HG02973 (cell line): ENCODE measurements at regions not wholly inside any gene's neighbourhood (a gene's known extent, or its start where the extent isn't known, plus 50 kb on each side); places are given as distances from the start of the nearest gene placed in this dataset.

Experiments
- ATAC-seq: cut with Tn5 transposase; IDR thresholded peaks from one replicate; pipeline ENCODE4 v1.9.1; 2021; ENCODE audit warnings: moderate library complexity; ENCODE audit not compliant: unreplicated experiment

DNA sequence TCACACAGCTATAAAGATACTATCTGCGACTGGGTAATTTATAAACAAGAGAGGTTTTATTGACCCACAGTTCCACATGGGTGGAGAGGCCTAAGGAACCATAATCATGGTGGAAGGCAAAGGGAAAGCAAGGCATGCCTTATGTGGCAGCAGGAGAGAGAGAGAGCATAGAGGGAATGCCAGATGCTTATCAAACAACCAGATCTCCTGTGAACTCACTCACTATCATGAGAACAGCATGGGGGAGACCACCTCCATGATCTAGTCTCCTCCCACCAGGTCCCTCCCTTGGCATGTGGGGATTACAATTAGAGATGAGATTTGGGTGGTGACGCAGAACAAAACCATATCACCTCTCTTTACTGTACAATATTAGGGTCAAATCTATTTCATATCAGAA lies 1101.6 kb upstream of the RAG2 start:
- ATAC-seq, result no peak

DNA sequence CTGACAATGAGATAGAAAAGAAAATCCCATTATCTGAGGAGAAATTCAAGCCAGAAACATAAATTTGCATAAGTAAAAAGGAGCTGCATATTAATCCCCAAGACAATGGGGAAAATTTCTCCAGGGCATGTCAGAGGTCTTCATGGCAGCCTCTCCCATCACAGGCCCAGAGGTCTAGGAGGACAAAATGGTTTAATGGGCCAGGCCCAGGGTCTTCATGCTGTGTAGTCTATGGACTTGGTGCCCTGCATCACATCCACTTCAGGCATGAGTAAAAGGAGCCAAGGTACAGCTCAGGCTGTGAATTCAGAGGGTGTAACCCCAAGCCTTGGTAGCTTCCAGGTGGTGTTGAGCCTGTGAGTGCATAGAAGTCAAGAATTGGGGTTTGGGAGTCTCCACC lies 1097.2 kb upstream of the RAG2 start:
- no peak for ATAC-seq

DNA sequence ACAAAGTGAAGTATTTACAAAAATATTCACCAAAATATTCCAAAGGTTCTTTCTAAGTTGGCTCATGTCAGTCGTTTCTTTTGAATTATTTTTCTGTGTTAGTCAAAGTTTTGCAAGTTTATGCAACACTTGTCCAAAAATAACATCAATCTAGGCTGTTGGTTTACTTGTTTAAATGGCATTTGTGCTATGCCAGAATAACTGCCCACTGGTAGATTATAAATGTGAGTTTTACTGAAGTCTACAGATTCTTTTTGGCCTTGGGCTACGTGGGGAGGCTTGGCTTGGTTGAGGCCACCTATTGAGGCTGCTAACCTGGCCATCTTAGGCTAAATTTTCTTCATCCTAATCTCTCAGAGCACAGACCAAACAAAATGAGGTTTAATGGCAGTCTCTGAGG lies 1091.9 kb upstream of the RAG2 start:
- no peak for ATAC-seq

DNA sequence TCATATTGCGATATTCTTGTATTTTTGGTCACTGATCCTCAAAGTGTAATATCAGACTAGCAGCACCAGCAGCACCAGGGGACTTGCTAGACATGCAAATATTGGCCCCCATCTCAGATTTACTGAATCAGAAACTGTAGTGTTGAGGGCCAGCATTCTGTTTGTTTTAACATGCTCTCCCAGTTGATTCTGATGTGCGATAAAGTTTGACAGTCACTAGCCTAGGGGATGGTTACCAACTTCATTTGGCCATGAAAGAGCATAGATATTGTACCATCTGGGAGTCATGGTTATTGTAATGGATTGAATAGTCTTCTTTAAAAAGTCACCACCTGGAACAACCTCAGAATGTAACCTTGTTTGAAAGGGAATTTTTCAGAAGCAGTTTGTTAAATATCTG lies 1090.4 kb upstream of the RAG2 start:
- no peak for ATAC-seq

DNA sequence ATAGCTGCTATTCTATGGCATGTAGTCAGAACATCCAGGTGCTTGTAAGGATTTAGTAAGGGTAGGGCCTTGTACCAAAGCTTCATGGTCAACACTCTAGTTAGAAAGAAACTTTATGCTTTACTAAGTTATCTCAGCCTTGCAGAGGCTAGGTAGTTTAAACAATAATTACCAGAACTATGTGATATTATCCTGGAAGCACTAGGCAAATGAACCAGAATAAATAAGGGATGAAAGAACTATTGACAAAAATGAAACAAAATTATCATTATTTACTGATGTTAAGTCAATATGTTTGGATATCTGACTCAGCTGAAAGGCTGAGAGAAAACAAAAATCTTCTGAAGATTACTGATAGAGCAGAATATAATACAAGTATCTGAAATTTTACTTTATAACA lies 1089.1 kb upstream of the RAG2 start:
- no peak for ATAC-seq

DNA sequence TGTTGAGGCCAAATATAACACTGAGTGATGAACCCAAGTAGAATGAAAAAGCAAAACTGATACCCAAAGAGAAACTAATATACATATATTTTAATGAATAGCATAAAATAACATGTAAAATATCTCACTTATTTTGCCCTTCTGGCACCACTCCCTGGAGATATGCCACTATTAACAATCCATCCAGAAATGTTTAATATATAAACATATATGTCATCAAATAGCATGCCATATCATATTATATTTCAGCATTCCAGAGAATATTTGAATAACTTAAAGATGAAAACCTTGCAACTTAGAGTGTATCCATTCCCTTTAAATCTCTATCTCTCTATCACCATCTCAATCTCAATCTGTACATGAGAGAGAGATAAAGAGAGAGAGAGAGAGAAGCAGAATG lies 1073.3 kb upstream of the RAG2 start:
- ATAC-seq, result no peak

DNA sequence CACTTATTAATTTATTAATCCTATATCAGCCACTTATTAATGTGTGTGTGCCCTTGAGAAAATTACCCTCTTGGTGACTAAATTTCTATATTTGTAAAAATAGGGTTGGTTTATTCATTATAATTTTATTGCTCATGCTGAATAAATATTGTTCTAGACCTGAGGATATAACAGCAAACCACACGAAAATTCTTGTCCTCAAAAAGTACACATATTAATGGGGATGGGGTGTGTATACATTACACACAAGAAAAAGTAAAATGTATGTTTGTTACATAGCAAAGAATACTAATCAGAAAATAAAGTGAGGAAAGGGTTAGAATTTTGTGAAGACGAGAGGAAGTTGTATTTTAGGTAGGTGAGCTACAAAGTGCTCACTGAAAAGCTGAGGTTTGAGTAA lies 1068.9 kb upstream of the RAG2 start:
- ATAC-seq, result no peak

DNA sequence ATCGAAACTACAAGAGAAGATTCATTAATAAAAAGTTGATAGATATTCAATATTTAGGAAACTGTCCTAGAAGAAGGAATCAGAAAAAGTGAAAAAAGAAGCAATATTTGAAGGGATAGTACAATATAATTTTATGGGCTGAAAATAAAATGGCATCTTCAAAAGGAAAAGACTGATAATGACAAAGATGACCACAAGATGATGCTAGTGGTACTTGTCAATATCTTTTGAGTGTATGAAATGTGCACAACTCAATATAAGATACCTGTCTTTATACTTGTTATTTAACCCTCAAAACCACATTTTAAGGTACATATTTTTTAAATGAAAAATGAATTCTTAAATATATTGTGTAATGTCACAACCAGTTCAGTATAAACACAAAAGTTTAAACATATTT lies 1059.6 kb upstream of the RAG2 start:
- no peak for ATAC-seq

DNA sequence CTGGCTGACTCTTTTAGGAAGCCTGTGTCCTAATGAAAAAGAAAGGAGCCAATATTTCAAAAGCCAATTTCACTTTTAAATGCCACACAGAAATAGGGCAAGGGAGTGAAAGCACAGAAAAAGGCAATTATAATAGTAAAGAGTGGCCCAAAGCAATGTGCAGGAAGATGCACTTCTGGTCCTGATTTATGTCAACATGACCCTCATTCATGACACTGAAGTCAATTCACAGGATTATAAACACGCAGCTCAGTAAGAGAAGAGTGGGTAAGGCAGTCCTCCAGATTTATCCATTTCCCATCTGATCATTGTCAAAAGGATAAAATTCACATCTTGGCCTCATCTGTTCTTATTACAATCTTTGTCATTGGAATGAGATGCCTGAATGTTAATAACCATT lies 1049.7 kb upstream of the RAG2 start:
- ATAC-seq, result no peak

DNA sequence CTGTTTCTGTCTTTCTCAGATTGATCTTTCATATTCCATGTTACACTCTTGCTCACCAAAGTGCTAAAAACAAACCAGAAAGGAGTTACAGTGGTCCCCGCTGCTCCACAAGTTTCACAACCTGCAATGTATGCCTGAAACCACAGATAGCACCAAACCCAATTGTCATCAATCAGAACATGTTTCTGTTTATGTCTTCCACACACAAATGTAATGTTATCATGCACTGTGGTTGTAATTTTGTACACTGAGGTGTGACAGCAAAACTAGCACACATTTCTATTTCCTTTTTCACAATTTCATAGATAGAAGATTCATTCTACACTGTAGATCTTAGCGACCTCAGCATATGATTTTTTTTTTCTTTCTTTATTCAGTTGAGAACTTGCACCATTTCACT lies 1045.9 kb upstream of the RAG2 start:
- ATAC-seq, result no peak

DNA sequence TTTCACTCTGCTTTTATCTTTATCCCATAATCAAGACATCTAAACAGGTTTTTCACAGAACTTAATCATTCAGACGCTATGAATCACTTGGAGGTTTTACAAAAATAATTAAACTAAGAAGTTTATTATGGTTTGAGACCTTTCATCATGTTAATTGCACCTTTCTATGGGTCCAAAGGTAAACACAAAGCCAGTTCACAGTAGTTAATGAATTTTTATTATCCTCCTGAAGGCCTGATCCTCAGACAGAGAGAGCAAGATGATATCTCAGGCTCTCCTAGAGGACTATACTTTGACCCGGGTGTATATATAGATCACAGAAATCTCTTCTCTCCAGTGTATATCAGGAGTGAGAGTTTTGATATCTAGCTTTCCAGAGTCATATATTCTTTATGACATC lies 1044.3 kb upstream of the RAG2 start:
- no peak for ATAC-seq

DNA sequence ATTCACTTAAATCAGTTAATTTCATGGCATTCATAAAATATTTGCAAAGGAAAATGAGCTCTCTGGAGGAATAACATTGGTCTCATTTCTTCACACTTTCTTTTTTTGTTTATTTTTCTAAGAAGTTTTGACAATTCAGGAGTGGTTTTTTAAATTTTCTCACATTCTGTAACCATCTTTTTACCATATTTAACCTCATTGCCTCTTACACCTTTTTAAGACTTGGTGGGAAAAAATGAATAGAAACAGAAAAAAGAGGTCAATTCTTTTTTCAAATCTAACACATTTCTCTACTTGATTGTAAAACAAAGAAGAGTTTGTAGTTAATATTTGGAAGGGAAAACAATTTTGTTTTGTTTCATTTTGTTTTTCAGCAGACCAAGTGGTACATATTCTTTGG lies 1034.7 kb upstream of the RAG2 start:
- ATAC-seq, result no peak

DNA sequence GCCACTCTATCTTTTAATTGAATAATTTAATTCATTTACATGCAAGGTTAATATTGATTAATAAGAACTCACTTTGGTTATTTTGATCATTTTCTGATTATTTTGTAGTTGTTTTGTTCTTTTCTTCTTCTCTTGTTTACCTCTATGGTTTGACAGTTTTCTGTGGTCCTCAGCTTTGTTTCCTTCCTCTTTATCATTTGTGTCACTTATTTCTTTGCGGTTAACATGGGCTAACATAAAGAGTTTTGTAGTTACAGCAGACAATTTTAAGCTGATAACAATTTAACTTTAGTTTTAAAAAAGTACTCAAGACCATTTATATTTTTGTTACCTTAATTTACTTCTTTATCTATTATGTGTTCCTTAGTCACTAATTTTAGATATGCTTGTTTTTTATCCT lies 1032.8 kb upstream of the RAG2 start:
- ATAC-seq, result no peak

DNA sequence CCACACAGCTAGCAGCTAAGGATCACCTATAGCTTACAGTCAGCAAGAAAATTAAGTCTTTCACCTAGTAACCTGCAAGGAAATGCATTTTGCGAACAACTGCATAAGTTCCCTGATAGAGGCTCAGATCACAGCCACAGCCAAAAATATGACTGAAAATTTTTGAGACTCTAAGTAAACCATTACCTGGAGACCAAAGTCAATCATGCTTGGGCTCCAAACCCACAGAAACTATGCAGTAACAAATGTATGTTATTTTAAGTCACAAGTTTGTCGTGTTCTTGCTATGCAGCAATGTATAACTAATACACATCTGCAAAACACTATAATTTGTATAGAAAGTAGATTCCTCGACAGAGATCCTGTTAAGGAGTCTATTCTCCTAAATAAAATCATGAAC lies 1025.7 kb upstream of the RAG2 start:
- ATAC-seq, result no peak

DNA sequence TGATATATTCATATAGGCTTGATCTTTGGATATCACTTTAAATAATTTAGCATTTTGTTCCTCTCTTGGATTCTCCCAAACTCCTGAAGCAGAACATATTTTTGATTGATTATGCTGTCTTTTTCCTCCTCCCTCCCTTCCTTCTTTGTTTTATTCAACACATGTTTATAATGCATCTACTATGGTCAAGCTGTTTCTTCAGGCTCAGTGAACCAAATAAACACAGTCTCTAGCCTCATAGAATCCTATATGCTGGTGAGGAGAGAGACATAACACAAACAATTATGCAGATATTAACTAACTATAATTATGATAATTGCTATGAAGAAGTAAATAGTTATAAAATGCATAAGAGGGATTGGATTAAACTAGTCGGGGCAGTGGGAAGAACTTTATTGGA lies 1023.6 kb upstream of the RAG2 start:
- ATAC-seq, result no peak

DNA sequence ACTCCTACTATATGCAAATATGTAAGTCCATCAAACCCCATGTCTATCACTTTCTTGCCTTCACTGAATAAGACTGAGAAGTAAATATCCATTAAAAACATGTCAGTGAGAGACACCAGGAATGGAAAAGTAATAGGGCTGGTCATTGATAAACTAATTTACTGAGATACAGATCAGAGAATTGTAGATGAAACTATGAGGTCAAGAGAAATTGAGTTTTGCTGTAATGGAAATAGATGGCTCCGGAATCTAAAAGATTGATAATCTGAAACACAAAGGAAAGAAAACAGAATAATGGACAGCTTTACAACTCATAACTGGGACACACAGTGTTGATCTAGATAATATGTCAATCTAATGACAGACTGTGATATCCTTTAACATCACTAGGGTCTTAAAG lies 1018.3 kb upstream of the RAG2 start:
- no peak for ATAC-seq

DNA sequence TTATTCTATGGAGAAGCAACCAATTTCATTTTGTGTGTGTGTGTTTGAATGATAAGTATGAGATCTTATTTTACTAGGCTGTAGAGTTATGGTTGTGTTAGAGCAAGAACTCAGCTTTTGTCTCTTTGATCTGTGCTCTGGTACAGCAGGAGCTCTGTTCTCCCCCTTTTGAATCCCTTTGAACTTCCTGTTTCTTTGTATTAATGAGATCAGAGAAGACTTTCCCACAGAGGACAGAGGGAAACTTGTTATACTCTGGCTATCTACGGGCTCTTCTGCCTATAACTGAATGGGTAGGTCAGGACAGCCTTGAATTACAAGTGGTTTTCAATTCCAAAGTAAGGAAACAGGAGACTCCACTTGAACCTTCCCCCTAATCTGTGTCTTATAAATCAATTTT lies 1015.0 kb upstream of the RAG2 start:
- ATAC-seq, result no peak

DNA sequence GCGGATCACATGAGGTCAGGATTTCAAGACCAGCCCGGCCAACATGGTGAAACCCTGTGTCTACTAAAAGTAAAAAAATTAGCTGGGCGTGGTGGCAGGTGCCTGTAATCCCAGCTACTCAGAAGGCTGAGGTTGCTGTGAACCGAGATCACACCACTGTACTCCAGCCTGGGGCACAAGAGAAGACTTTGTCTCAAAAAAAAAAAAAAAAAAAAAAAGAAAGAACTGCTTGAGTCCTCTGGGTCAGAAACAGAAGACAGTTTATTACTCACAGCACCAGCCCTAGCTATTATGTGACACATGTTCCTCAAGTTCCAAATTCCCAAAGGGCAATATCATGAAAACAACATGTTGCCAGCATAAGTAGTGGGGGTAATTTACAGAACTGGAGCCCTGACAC lies 1014.1 kb upstream of the RAG2 start:
- no peak for ATAC-seq

DNA sequence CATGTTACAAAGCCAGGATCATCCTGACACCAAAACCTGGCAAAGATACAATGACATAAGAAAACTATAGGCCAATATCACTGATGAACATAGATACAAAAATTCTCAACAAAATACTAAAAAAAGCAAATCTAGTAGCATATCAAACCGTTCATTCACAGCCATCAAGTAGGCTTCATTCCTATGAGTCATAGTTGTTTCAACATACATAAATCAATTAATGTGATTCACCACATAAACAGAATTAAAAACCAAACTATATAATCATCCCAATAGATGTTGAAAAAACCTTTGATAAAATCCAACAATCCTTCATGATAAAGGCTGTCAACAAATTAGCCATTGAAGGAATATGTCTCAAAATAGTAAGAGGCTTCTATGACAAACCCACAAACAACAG lies 1007.2 kb upstream of the RAG2 start:
- no peak for ATAC-seq

DNA sequence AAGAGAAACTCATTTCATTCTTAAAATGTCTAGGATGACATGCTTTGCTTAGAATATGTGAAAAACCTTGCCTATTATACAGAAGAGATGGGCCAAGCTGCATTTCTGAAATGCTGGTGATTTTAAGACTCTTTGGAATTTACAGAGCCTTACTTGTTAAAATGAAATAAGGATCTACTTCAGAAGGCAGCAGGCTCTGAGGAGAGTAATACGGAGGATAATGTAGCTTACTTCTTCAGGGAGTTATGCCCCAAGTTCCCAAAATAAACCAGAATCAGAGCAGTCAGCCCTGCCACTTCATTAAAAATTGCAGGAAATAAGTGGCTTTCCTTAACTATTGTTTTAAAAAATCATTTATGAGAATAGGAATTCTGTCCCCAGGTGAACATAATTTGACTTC lies 1000.3 kb upstream of the RAG2 start:
- no peak for ATAC-seq

DNA sequence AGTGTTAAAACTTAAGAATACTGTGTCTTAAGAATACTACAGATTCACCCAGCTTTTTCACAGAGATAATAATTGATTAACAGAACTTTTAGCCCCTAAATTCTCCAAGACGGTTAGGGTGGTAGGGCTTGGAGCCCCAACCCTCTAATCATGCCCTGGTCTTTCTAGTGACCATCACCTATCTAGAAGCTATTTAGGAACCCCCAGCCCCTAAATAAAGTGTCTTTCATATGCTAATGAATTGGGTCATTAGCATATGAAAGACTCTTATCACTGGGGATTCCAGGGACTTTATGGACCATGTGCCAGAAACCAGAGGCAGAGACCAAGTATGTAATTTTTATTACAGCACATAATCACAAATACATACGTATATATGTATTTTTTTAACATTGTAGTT lies 999.7 kb upstream of the RAG2 start:
- no peak for ATAC-seq

DNA sequence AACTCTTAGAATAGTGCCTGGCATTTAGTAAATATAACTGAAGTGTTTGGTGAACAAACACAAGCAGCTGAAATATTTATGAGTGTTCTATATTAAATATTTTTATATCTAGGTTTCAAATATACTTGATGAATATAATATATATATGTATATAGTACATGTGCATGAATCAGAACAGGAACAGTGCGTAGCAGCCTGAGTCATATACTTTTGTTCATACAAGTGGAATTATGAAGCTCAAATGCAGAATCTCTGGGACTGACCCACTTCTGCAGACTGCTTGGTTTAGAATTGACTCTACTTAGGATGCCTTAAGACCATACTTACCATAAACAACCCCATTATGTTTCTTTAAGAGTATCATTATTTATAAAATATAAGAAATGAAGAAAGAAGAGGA lies 997.8 kb upstream of the RAG2 start:
- no peak for ATAC-seq

DNA sequence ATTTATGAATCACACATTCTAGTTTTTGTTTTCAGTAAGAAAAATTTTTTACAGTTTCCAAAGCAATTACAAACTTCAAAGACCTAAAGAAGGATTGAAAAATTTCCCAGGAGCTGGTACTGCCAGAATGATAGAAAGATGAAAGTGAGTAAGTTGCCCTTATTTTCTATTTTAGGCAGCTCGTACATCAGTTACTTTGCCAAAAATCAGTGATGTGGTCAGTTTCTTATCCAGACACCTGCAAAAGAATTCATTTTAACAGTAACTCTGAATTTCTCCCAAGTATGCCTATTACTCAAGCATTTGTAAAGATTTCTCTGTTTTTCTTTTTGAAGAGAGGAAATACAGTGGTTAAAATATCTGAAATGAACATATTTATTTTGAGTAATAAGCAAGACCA lies 976.3 kb upstream of the RAG2 start:
- no peak for ATAC-seq

DNA sequence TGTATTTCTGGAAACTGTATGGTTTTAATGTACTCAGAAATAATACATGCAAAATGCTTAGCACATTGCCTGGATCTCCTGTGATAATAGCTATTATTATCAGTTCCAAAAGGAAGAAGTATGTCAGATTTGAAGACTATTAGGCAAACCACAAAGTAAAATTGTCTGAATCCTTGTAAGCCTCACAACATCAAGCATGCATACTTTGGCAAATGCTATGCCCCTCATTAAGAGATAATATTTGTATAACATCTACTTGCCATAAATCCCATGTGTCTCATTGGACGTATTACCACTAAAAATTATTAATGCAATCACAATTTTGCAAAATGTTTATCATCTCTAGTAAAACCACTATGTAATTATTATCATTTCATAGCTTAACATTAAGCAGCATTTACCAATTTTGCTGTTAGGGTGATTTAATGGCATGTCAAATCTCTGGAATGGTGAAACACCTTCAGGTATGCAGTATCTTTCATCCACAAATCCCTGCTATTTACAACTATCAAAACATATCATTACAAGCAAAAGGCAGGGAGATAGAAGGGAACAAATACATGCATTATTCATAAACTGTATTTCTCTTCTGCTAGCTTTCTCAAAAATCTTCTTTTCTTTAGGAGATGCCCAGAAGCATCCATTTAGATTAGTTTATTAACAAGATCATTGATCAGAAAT lies 974.6 kb upstream of the RAG2 start:
- no peak for ATAC-seq
